Stimulated activated CD4-positive, alpha-beta T cell treated with anti-CD3 and anti-CD28 coated beads, Interleukin-4, amount 100 ng/mL, for 24 hours (primary cell): ENCODE measurements at regions not wholly inside any gene's neighbourhood (a gene's known extent, or its start where the extent isn't known, plus 50 kb on each side); places are given as distances from the start of the nearest gene placed in this dataset.
A peak's percentile ranks its signal among the peaks of the same experiment; 100 is the strongest.
"Not testable (repeated sequence)": the region's sequence is repeated elsewhere in the genome, so short reads cannot be mapped to it uniquely, and the experiment has no call there.

ENCODE experiments used
- DNase-seq: peaks from one replicate; pipeline ENCODE4 v3.0.0-alpha.2; 2020

GRCh38 chr1:204782118-204782700, 88.5 kb upstream of the NFASC start:
- no peak for DNase-seq

GRCh38 chr1:204785023-204785422, 85.6 kb upstream of the NFASC start:
- DNase-seq: not testable (repeated sequence)

- no peak for DNase-seq
Observed at GRCh38 chr1:204788470-204788869, 82.2 kb upstream of the NFASC start.

- DNase-seq: peak; percentile 86
Observed at GRCh38 chr1:204791453-204792353, 79.0 kb upstream of the NFASC start.

GRCh38 chr1:204792354-204792692, 78.3 kb upstream of the NFASC start:
- no peak for DNase-seq

GRCh38 chr1:204793259-204793914, 77.3 kb upstream of the NFASC start:
- no peak for DNase-seq

GRCh38 chr1:204796886-204797285, 73.8 kb upstream of the NFASC start:
- not testable (repeated sequence) for DNase-seq

GRCh38 chr1:204797401-204797800, 73.3 kb upstream of the NFASC start:
- no peak for DNase-seq

- DNase-seq: no peak
Observed at GRCh38 chr1:204799630-204800029, 71.0 kb upstream of the NFASC start.

GRCh38 chr1:204801211-204801610, 69.5 kb upstream of the NFASC start:
- no peak for DNase-seq

GRCh38 chr1:204802401-204803175, 68.1 kb upstream of the NFASC start:
- DNase-seq: no peak

GRCh38 chr1:204803607-204804006, 67.1 kb upstream of the NFASC start:
- no peak for DNase-seq

- peak; percentile 87 for DNase-seq
Observed at GRCh38 chr1:204806943-204807687, 63.5 kb upstream of the NFASC start.

- no peak for DNase-seq
Observed at GRCh38 chr1:204809488-204809887, 61.2 kb upstream of the NFASC start.

- DNase-seq: no peak
Observed at GRCh38 chr1:204812842-204813241, 57.8 kb upstream of the NFASC start.

GRCh38 chr1:204813522-204813921, 57.1 kb upstream of the NFASC start:
- DNase-seq: no peak

- no peak for DNase-seq
Observed at GRCh38 chr1:204814166-204814884, 56.3 kb upstream of the NFASC start.

GRCh38 chr1:204817341-204817740, 53.3 kb upstream of the NFASC start:
- no peak for DNase-seq

- no peak for DNase-seq
Observed at GRCh38 chr1:204818998-204819397, 51.7 kb upstream of the NFASC start.

GRCh38 chr1:204819495-204819894, 51.2 kb upstream of the NFASC start:
- DNase-seq: no peak
